OCI-LY1 (cell line): ENCODE measurements at regions not wholly inside any gene's neighbourhood (a gene's known extent, or its start where the extent isn't known, plus 50 kb on each side); places are given as distances from the start of the nearest gene placed in this dataset.

Experiments
- H2AFZ ChIP-seq: fragments of 200-600 bp; sonication (generic), shearing (Covaris generic); 2 replicates; pipeline ENCODE4 v1.6.0; 2014; ENCODE audit warnings: antibody characterized with exemption, mild to moderate bottlenecking, low read length
- H3F3A ChIP-seq: fragments of 200-600 bp; sonication (generic), shearing (Covaris generic); 2 replicates; pipeline ENCODE4 v1.6.0; 2014; ENCODE audit warnings: mild to moderate bottlenecking, antibody characterized with exemption, low read length, moderate library complexity; ENCODE audit not compliant: insufficient read depth
- H3K27ac ChIP-seq: fragments of 200-600 bp; sonication (generic); 2 replicates; pipeline ENCODE4 v1.5.1; 2014; ENCODE audit warnings: low read length, mixed run types, mild to moderate bottlenecking, low read depth; ENCODE audit not compliant: poor library complexity, severe bottlenecking
- H3K27me3 ChIP-seq: fragments of 200-600 bp; sonication (generic); 2 replicates; pipeline ENCODE4 v1.6.0; 2014; ENCODE audit warnings: antibody characterized with exemption, mild to moderate bottlenecking, low read length, moderate library complexity; ENCODE audit not compliant: insufficient read depth
- H3K36me3 ChIP-seq: fragments of 200-600 bp; sonication (generic); 2 replicates; pipeline ENCODE4 v1.6.1; 2014; ENCODE audit warnings: mild to moderate bottlenecking, antibody characterized with exemption, low read length, moderate library complexity, mixed read lengths; ENCODE audit not compliant: insufficient read depth
- H3K4me1 ChIP-seq: fragments of 200-600 bp; sonication (generic); 2 replicates; pipeline ENCODE4 v1.5.1; 2014; ENCODE audit warnings: mild to moderate bottlenecking, low read length, moderate library complexity; ENCODE audit not compliant: insufficient read depth, severe bottlenecking
- H3K4me2 ChIP-seq: fragments of 200-600 bp; sonication (generic), shearing (Covaris generic); 2 replicates; pipeline ENCODE4 v1.6.1; 2014; ENCODE audit warnings: low read length
- H3K4me3 ChIP-seq: fragments of 200-600 bp; sonication (generic); 2 replicates; pipeline ENCODE4 v1.5.1; 2014; ENCODE audit warnings: low read length, low read depth, mild to moderate bottlenecking, mixed read lengths; ENCODE audit not compliant: poor library complexity, severe bottlenecking
- H3K79me2 ChIP-seq: fragments of 200-600 bp; shearing (Covaris generic); 2 replicates; pipeline ENCODE4 v1.6.1; 2016; ENCODE audit warnings: mixed run types, low read length, mixed read lengths; ENCODE audit not compliant: insufficient read depth
- H3K9ac ChIP-seq: fragments of 200-600 bp; sonication (generic), shearing (Covaris generic); 2 replicates; pipeline ENCODE4 v1.6.1; 2014; ENCODE audit warnings: mild to moderate bottlenecking, low read length, mixed read lengths
- H3K9me2 ChIP-seq: fragments of 200-600 bp; sonication (generic), shearing (Covaris generic); 2 replicates; pipeline ENCODE4 v1.6.1; 2014; ENCODE audit warnings: low read depth, mild to moderate bottlenecking, low read length, mixed read lengths
- H3K9me3 ChIP-seq: fragments of 200-600 bp; shearing (Covaris generic); 2 replicates; pipeline ENCODE4 v1.6.1; 2014; ENCODE audit warnings: low read length, mixed read lengths
- H4K20me1 ChIP-seq: fragments of 200-600 bp; sonication (generic), shearing (Covaris generic); 2 replicates; pipeline ENCODE4 v1.6.0; 2016; ENCODE audit warnings: mild to moderate bottlenecking, low read length; ENCODE audit not compliant: insufficient read depth
- EZH2 ChIP-seq: fragments of 200-600 bp; sonication (generic), shearing (Covaris generic); IDR thresholded peaks from 2 replicates; pipeline ENCODE4 v1.8.0; 2017; ENCODE audit warnings: borderline replicate concordance, mixed run types, mild to moderate bottlenecking, antibody characterized with exemption, low read length, moderate library complexity, mixed read lengths
- TF ChIP-seq, protein P1 (sequence below): fragments of 200-600 bp; sonication (generic), shearing (Covaris generic); IDR thresholded peaks from 2 replicates; pipeline ENCODE4 v1.5.1; 2017; ENCODE audit warnings: mild to moderate bottlenecking, antibody characterized with exemption, low read length, moderate library complexity, mixed read lengths

- Histone ChIP-seq H3K9me3 (no peaks in the 10 kb centered on the region), H4K20me1 (no peaks in the 10 kb centered on the region), H3K4me1 (no peaks in the 10 kb centered on the region), H3K4me2 (no peak overlapping the region), H3K9ac (no peak overlapping the region), H3K36me3 (no peaks in the 10 kb centered on the region), H3K79me2 (no peaks in the 10 kb centered on the region), H3K27ac (no peak overlapping the region), H3K9me2 (no peaks in the 10 kb centered on the region), H3F3A (no peaks in the 10 kb centered on the region), H3K4me3 (no peak overlapping the region), H2AFZ (no peak overlapping the region), H3K27me3 (no peaks in the 10 kb centered on the region)
- TF ChIP-seq, protein P1, sequence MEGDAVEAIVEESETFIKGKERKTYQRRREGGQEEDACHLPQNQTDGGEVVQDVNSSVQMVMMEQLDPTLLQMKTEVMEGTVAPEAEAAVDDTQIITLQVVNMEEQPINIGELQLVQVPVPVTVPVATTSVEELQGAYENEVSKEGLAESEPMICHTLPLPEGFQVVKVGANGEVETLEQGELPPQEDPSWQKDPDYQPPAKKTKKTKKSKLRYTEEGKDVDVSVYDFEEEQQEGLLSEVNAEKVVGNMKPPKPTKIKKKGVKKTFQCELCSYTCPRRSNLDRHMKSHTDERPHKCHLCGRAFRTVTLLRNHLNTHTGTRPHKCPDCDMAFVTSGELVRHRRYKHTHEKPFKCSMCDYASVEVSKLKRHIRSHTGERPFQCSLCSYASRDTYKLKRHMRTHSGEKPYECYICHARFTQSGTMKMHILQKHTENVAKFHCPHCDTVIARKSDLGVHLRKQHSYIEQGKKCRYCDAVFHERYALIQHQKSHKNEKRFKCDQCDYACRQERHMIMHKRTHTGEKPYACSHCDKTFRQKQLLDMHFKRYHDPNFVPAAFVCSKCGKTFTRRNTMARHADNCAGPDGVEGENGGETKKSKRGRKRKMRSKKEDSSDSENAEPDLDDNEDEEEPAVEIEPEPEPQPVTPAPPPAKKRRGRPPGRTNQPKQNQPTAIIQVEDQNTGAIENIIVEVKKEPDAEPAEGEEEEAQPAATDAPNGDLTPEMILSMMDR, result no peak
- no peak for TF ChIP-seq EZH2
Observed at GRCh38 chr2:56449449-56449860, 265.7 kb downstream of the CCDC85A start.

DNA sequence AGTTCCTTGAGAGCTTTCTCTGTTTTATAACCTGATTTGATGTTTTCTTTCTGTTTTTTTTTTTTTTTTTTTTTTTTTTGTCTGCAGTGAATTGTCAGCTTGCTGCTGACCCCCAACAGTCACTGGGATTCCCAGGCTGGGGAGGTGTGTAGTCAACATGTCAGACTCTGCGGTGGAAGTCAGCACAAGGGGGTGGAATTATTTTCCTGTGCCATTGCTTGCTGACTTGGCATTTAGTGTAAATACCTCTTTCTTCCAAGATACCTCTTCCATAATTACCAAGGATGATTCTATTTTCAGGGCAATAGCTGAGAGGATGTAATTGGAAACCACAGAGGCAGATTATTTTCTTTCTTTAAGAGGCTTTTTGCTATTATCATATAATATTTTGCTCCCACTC lies 266.3 kb downstream of the CCDC85A start:
- Histone ChIP-seq H4K20me1 (no peaks in the 10 kb centered on the region), H3K9me3 (no peaks in the 10 kb centered on the region), H3K4me3 (no peak overlapping the region), H3K9me2 (no peaks in the 10 kb centered on the region), H3K27ac (no peak overlapping the region), H3K36me3 (no peaks in the 10 kb centered on the region), H3K9ac (no peak overlapping the region), H2AFZ (no peak overlapping the region), H3F3A (no peaks in the 10 kb centered on the region), H3K79me2 (no peaks in the 10 kb centered on the region), H3K4me2 (no peak overlapping the region), H3K27me3 (no peaks in the 10 kb centered on the region), H3K4me1 (no peaks in the 10 kb centered on the region)
- TF ChIP-seq EZH2, result no peak
- TF ChIP-seq, protein P1, result no peak

DNA sequence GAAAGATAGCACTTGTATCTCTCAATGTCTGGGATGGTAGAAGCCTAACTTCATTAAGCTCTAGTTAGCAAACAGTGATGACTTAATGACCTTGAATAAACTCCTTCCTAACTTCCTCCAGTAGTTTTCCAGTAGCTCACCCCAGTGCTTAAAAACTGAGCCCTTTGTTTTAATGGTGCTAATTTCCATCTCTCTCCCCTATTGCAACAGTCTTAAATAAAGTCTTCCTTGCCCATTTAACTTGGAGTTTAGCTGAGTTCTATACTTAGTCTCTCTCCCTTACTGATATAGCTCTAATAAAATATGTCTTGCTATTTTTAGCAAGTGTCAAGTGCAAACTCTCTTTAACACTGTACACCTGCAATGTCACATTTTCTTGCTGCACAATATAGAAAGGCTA lies 267.0 kb downstream of the CCDC85A start:
- Histone ChIP-seq H3K36me3 (no peaks in the 10 kb centered on the region), H3K4me3 (no peak overlapping the region), H3K79me2 (no peaks in the 10 kb centered on the region), H3K27ac (no peak overlapping the region), H3K4me2 (no peak overlapping the region), H3F3A (no peaks in the 10 kb centered on the region), H4K20me1 (no peaks in the 10 kb centered on the region), H3K9me2 (no peaks in the 10 kb centered on the region), H2AFZ (no peak overlapping the region), H3K27me3 (no peaks in the 10 kb centered on the region), H3K4me1 (no peaks in the 10 kb centered on the region), H3K9ac (no peak overlapping the region), H3K9me3 (no peaks in the 10 kb centered on the region)
- TF ChIP-seq EZH2, result no peak
- TF ChIP-seq, protein P1, result no peak
